CD4-positive, alpha-beta T cell treated with Interleukin-4 for 1 hour (primary cell): ENCODE measurements at regions not wholly inside any gene's neighbourhood (a gene's known extent, or its start where the extent isn't known, plus 50 kb on each side); places are given as distances from the start of the nearest gene placed in this dataset.

Source experiments
- DNase-seq, 2 donors: peaks; one replicate each; pipeline ENCODE4 v3.0.0-alpha.2; 2020 to 2022

DNA sequence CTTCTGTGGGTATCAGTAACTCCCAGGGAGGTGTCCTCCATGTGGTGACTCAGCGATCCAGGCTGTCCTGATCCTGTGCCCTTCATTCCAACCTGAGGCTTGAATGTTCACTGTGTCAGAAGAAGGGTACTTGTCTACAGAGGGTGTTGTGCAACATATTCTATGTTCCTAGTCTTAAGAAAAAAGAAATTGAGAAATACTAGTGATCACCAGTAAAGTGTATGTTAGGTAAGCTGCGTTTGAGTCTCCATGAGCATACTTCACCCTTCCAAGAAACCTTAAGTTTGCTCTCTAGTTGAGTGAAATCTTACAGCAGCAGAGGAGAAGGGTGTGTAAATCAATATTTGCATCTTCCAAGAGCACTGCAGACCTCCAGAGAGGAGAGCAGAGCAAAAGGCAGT, 122.2 kb upstream of the SLC24A5 start:
- no peak for DNase-seq

DNA sequence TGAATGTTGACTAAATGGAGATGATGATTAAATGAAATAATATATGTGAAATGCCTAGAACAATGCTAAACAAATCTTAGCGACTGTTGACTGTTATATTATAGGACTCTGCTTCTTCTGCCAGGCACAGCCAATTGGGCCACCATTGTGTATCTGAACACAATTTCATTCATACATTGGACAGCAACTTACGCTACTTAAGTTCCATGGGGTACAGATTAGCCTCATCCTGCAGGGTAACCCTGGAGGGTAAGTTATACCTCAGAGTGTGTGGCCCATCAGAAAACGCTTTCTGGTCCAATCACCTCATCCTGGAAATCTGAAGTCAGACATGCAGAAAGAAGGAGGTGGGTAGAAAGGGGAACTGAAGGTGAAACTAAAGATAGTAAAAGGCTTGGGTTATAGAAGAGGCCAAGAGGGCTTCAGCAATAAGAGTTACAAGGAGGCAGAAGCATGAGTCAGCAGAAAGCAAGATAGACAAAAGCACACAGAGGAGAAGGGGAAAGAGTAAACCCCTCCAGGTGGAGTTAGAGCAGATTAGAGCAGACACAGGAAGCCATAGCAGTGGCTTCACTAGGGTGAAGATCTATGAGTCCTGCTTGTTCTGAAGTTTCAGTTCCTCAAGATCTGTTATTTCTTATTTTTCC, 119.3 kb upstream of the SLC24A5 start:
- no peak for DNase-seq

DNA sequence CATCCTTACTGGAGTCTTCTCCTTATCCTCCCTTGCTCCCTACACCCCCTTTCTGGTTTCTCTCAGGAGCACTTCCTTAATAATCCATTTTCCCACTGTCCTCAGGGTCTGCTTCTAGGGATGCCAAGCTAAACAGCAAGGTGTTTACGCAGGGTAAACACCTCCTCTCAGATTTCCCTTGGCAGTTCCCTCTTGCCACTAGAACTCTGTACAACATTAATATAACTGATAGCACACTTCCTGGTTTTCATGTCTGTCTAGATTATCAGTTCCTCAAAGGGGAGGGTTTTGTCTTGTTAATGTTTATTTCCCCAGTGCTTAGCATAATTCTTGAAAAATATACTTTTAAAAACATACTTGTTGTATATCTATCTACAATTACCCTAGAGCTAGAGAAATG, 118.0 kb upstream of the SLC24A5 start:
- no peak for DNase-seq

DNA sequence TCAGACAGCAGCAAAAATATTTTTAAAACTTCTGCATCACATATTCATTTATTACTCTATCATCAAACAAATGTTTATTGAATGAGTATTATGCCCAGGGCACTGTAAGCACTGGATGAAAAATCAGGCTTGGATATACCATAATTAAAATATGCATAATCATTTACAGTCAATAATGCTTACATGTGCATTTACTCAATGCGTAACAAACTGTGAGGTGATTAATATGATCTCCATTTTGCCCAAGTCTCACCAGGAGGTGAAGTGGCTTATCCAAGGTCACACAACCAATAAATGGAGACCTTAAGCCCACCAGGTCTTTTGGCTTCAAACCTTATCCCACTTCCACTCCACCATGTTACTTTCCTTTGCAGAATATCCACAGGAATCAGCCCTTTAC, 117.3 kb upstream of the SLC24A5 start:
- DNase-seq: no peak

DNA sequence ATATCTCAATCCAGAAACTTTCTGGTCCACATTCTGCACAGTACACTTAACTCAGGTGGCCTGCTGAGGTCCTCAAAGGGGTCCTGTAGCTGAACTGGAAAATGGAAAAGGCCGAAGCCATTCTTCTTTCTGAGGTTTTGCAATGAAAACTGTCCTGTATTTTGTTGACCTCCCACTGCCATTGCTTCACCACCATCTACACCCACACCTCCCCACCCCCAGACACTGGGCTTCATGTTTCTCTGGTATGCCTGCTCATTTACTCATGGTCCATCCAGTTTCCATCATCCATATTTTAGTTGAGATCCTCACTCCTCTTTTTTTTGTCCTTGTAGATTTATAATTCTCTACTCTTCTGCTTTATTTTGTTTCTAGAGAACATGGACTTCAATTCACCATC, 115.7 kb upstream of the SLC24A5 start:
- DNase-seq: no peak

DNA sequence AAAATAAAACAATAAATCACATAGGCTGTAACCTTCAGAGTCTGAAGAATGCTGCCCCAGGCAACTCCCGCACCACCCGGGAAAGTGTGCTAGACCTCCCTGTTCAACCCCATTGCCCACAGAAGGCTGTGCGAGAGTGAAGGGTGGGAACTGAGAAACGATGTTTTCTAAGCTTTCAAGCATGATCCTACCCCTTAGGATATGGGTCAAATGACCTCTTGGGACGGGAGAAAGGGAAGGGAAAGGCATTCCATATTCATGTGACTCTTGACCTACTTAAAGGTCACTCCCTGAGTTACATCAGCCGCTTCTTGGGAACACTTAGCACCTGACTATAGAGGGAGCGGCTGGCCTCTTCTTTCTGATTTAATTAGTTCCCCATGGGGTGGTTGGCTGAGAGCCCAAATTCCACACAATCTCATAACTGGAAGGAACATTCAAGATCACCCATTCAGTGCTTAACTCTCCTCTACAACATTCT, 114.7 kb upstream of the SLC24A5 start:
- DNase-seq: no peak

DNA sequence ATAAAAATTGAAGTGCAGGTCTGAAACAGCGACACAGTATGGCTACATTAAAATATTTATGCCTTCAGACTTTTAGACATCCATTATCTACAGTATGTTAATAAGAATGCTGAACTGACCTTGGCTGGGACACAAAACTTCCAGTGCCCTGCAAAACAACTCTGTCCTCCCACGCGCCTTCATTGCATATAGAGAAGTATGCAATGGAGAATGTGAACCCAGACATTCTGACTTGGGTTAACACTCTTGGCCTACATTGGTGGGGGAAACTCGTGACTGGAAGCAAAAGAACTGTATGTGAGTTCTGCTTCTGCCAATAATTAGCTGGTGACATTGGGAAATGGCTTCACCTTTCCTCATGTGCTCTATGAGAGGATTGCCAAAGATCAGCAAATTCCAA, 110.5 kb upstream of the SLC24A5 start:
- no peak for DNase-seq

DNA sequence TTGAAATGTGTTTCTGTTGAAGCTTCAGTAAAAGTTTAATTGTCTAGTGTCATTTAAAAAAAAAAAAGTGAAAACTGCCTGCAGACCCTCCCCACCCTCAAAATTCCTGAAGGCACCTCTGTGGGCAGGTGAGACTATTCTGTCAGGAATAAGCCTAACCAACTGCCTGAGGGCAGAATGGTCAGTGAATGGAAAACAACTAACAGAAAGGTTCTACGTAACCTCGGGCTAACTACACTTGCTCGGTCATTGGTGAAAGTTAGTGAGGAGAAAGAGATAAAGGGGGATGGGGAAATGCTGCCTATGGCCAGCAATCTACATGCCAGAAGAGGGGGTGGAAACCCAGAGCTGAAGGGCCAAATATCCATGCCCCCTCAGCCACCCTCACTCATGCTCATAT, 108.6 kb upstream of the SLC24A5 start:
- DNase-seq: no peak

DNA sequence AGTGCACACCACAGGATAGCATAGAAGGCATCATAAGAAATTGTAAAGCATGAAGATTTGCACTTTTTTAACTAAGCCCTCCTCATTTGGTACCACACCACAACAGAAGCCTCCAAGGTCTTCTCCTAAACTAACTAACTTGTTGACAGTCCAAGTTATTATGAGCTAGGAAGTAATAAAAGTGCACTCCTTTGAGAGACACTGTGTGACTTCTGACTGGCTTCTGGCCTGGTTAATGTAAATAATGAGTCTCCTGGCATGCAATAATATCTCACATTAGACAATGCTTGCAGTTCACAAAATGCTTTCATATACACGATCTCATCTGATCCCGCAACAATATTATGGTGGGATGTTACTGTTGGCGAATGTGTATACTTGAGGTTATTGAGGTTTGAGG, 103.9 kb upstream of the SLC24A5 start:
- no peak for DNase-seq

DNA sequence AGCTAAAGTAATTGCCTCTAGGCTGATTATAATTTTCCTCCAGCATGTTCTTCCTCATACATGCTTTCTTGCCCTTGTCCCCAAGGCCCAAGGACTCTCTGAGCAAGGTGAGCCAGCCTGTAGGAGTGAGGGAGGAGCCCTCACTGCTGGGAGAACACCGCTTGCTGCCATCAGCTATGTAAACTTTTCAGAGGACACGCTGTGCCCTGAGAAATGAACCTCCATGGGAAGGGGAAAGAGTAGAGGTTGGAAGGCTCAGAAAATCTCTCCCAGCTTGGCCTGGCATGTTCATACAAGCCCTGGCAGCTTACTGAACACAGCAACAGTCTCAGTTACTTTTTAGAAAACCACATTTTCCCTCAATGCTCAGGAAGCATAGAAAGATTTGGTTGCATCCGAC, 103.0 kb upstream of the SLC24A5 start:
- no peak for DNase-seq

DNA sequence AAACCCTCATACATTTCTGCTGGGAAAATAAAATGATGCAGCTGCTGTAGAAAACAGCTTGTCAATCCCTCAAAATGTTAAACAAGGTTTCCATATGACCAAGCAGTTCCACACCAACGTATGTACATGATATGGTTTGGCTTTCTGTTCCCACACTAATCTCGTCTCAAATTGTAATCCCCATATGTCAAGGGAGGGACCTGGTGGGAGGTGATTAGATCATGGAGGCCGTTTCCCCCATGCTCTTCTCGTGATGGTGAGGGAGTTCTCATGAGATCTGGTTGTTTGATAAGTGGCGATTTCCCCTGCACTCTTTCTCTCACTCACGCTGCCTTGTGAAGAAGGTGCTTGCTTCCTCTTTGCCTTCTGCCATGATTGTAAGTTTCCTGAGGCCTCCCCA, 100.6 kb upstream of the SLC24A5 start:
- no peak for DNase-seq

DNA sequence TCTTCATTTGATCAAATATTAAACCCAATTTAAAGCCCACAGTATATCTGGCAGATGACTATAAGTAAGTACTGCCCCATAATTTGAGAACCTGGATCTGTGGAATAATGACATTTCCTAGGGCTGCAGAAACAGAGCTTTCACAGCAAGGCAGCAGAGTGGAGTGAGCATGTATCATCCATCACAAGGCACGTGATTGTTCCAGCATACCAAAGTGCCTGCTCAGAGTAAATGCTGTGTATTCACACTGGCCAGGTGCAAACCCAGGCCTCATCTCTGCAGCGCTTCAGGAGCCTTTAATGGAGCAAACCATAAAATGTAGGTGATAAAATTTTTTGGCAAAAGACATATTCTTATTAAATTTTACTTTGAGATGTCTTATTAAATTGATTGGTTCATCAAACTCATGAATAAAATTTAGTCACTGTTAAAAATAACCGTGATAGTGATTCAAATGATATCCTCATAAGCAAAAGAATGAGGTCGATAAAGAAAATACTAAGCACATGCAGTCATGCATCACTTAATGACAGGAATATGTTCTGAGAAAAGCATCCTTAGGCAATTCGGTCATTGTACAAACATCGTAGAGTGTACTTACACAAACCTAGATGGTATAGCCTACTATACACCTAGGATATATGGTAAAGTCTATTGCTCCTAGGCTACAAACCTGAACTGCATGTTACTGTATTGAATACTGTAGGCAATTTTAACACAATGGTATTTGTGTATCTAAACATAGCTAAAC, 99.3 kb upstream of the SLC24A5 start:
- no peak for DNase-seq

DNA sequence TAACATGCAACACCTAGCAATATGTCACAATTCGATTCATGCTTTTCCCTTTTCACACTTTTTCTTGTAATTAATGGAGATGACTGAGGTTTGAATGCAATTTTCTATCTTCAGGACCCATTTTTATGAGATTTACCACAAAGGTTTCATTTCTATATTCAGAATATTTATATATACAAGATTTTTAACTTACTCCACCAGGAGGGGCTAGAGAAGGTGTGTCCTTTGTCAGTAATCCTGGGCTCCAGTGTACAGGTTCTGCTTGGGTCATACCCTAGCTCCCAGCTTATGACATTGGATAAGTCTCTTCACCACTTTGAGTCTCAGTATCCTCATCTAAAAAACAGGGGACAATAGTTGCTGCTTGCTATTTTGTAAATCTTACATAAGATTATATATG, 95.7 kb upstream of the SLC24A5 start:
- no peak for DNase-seq

DNA sequence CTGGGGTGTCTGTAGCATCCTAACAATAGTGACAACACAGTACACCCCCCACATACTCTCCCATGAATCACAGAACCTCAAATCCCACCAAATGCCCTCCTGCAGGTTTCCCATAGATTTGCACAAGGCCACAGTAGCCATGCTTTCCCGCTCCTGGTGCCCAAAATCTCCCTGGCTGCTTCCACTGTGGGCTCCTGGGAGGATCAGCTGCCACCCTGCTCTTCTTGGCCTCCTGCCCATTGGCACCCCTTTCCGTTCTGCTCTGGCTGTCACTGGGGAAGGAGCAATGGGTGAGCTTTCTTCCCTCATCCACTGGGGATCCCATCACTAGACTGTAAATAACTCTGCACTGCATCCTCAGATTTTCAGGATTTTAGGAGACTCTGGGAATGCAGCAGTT, 92.1 kb upstream of the SLC24A5 start:
- no peak for DNase-seq

DNA sequence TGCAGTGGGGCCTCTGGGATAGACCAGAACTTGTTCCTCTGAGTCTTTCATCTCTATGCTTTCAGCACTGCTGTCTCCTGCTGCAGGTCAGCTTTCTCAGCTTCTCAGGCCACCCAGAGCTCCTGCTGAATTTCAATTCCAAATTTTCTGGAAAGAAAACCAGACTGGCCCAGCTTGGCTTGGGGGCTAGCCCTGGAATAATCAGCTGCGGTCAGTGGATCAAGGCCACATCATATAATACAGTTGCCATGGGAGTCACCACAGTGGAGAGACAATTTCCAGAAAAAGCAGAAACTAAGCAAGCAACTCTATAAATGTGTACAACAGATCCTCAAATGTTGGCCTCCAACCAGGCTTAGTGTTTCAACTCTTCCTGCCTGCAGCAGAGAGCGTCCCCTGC, 91.1 kb upstream of the SLC24A5 start:
- no peak for DNase-seq

DNA sequence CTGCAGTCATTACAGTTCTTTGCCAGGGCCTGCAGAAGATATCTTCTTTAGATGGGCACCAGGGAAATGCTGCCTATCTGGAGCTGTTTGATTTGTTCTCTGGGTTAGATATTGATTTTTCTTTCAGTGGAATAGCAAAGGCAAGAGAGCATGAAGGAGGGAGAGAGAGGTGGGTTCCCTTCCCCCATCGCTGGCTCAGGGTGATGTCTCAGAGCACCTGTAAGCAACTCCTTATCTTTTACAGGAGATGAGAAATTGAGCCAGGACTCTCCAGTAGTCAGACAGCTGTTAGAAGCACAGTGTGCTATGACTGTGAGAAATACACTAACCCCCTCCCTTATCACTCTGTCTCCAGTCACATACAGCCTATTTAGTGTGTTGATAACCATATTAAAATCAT, 89.3 kb upstream of the SLC24A5 start:
- no peak for DNase-seq

DNA sequence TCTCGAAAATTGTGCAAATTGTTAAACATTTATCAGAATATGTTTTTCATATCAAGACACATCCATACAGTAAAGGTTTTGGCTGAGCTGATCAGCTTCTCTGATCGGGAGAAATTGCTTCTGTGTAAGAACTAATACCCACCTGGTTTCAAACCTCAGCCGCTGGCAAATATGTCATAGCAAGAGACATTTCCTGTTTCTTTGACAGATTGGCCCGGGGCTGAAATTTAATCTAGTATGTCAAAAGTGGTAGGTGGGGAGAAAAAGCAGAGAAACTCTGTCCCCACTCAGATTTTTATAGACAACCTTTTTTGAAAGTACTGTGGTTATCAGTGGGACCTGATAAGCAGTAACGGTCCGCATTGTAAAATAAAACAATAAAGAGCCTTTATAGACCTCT, 88.8 kb upstream of the SLC24A5 start:
- no peak for DNase-seq

DNA sequence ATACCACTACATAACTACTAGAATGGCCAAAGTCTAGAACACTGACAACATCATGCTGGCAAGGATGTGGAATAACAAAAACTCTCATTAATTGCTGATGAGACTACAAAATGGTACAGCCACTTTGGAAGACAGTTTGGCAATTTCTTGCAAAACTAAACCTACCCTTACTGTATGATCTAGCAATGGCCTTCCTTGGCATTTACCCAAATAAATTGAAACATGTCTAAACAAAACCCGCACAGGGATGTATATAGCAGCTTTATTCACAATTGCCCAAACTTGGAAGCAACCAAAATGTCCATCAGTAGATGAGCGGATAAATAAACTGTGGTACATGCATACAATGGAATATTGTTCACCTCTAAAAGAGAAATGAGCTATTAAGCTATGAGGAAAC, 87.9 kb upstream of the SLC24A5 start:
- no peak for DNase-seq

DNA sequence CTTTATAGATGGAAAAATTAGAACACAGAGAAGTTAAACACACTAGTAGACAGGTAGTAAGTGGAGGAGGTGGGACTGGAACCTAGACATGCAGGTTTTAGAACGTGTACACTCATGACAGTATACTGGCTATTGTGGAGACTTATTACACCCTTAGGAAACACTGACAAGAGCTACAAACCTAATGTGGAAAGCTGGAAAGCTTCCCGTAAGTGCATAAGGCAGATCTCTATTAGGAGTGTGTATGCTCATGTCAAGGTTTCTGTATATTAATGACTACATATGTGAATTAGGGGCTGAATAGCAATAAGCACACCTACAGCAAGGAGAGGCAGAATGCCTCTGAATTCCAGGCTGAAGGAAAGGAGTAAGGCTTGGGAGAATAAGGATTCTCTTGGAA, 82.6 kb upstream of the SLC24A5 start:
- no peak for DNase-seq

DNA sequence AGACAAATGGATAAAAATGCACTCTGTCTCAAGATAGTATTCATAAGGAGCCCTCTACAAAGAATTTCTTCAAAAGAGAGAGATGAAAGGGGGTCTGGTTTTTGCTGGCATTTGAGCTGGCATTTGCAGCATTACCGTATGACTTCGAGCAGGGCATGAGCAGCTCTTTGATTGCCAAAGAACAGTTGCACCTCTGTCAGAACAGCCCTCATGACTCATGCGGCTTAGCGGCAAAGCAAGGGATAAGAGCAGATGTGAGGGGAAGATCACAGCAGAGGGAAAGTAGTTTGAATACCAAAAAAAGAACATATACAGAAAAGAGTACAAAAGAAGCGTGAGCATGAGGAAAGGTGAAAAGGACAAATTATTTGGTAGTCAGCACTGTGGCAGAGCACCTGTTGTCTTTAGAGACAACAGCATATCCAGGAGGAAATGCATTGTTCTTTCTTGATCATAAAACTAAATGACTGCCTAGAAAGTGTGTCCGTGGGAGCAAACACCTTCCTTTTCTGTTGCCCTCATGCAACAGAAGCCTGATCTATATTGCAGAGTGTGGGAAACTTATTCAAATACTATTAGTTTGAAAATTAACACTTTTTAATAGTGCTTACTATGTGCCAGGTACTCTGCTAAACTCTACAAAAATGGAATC, 80.5 kb upstream of the SLC24A5 start:
- DNase-seq: no peak

DNA sequence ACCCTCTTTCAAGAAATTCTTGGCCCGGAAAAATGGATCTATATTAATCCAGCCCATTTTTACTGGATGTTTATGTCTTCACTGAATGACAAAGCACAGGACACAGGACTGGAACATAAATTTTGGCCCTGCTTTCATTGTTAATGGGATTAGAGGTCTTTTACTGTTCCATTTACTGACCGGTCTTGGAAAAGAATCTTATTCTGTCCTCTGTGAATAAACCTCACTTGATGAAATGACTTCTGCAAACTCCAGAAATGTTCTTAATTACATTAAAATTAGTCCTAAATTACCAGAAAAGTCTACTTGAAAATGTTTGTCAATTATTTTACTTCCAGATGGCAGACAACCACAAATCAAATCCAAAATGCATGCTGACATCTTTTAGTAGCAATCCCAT, 79.3 kb upstream of the SLC24A5 start:
- no peak for DNase-seq

DNA sequence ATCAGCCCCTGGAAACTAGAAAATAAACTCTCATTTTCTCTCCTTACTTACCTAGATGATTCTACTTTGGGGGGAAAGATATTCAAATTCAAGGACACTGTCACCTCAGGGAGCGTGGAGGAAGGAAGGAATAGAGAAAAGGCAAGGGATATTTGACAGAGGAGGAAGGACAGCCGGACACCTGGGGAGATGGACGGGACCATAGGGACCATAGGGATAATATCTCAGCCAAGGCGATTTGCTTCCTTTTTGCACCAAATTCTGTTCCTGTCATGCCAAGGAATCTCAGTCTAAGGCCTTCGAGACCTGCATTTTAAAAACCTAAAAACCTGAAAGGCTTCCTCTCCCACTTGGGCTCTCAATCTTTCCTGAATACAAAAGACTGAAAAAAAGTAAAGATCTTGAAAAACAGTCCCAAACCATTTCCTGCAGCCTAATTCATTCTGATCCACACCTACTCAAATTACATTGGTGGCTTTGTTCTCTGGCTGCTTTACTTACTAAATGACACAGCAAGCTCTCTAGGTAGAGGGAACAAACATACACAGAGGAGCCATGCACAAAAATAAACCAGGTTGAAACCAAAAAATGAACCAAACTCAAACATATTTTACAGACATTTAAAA, 73.9 kb upstream of the SLC24A5 start:
- DNase-seq: no peak

DNA sequence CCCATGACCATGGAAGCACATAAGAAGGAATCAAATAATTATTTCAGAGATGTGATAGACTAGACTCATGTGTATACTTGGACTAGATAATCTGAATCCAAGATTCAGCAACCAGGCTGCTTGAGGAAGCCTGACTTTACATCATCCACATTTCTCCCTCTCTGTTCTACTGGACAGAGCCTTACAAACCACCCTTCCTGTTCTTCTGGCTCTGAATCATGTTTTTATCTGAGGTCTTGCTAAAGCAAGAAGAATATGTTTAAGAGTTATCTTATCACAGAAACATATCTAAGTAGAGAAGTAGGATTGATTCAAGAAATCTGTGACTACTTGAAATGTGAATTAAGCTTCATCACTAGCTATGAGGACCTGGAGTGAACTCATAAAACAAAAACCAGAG, 71.1 kb upstream of the SLC24A5 start:
- DNase-seq: no peak

DNA sequence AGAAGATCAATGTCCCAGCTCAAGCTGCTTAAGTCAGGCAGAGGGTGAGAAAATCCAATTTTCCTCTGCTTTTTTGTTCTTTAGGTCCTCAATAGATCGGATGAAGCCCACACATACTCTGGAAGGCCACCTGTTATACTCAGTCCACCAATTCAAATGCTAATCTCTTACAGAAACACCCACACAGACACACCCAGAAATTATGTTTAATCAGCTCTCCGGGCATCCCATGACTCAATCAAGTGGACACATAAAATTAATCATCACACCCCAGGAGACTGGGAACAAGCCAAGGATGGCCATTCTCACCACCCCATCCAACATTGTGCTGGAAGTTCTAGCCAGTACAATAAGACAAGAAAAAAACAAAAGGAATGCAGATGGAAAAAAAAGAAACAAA, 67.8 kb upstream of the SLC24A5 start:
- DNase-seq: no peak
